Neural progenitor cell (in vitro differentiated cells): ENCODE measurements at regions not wholly inside any gene's neighbourhood (a gene's known extent, or its start where the extent isn't known, plus 50 kb on each side); places are given as distances from the start of the nearest gene placed in this dataset.

Experiments used
- CTCF ChIP-seq: fragments of 200-600 bp; sonication (generic); IDR thresholded peaks from 2 replicates; pipeline ENCODE4 v1.5.1; 2017; ENCODE audit warnings: antibody characterized with exemption, mild to moderate bottlenecking
- EZH2 ChIP-seq: fragments of 200-600 bp; sonication (generic); IDR thresholded peaks from 2 replicates; pipeline ENCODE4 v1.6.1; 2017; ENCODE audit warnings: antibody characterized with exemption, mild to moderate bottlenecking, moderate library complexity

- no peak for TF ChIP-seq EZH2
- TF ChIP-seq CTCF: no peak
Measured at GRCh38 chr9:107711542-107711941, 222.0 kb upstream of the KLF4 start.
